A204.1 (cell line): ENCODE measurements at regions not wholly inside any gene's neighbourhood (a gene's known extent, or its start where the extent isn't known, plus 50 kb on each side); places are given as distances from the start of the nearest gene placed in this dataset.

Source experiments
- FAIRE-seq: peaks from 2 replicates; lab custom pipeline; 2012; peaks lifted over from hg19 to GRCh38; lab: Jason Lieb, UNC

GRCh38 chr14:38839694-38840365 is 263.2 kb downstream of the SEC23A start:
- FAIRE-seq: no peak

GRCh38 chr14:38838979-38839323 is 264.1 kb downstream of the SEC23A start:
- FAIRE-seq: no peak

GRCh38 chr14:38838049-38838978 is 264.7 kb downstream of the SEC23A start:
- FAIRE-seq: no peak

- no peak for FAIRE-seq
These were observed 265.5 kb downstream of the SEC23A start for GRCh38 chr14:38837343-38838048.

GRCh38 chr14:38836539-38836938 is 266.5 kb downstream of the SEC23A start:
- FAIRE-seq: no peak

- FAIRE-seq: no peak
These were observed 267.2 kb downstream of the SEC23A start for GRCh38 chr14:38835874-38836273.

GRCh38 chr14:38828183-38828827 is 274.7 kb downstream of the SEC23A start:
- no peak for FAIRE-seq

- no peak for FAIRE-seq
These were observed 278.3 kb downstream of the SEC23A start for GRCh38 chr14:38824706-38825105.

- FAIRE-seq: no peak
These were observed 284.5 kb downstream of the SEC23A start for GRCh38 chr14:38818555-38818954.

GRCh38 chr14:38808734-38809455 is 294.1 kb downstream of the SEC23A start:
- FAIRE-seq: no peak

- no peak for FAIRE-seq
These were observed 303.4 kb downstream of the SEC23A start for GRCh38 chr14:38799671-38800070.

- no peak for FAIRE-seq
These were observed 308.4 kb downstream of the SEC23A start for GRCh38 chr14:38794677-38795076.

GRCh38 chr14:38791862-38792261 is 311.2 kb downstream of the SEC23A start:
- no peak for FAIRE-seq

- FAIRE-seq: no peak
These were observed 312.1 kb downstream of the SEC23A start for GRCh38 chr14:38790916-38791315.

GRCh38 chr14:38789805-38790204 is 313.2 kb downstream of the SEC23A start:
- FAIRE-seq: no peak

- FAIRE-seq: no peak
These were observed 315.0 kb downstream of the SEC23A start for GRCh38 chr14:38788060-38788459.

GRCh38 chr14:38786921-38787320 is 316.1 kb downstream of the SEC23A start:
- no peak for FAIRE-seq

- no peak for FAIRE-seq
These were observed 325.6 kb downstream of the SEC23A start for GRCh38 chr14:38777401-38777800.

GRCh38 chr14:38775986-38776385 is 327.0 kb downstream of the SEC23A start:
- FAIRE-seq: no peak

- no peak for FAIRE-seq
These were observed 328.9 kb downstream of the SEC23A start for GRCh38 chr14:38774162-38774561.

GRCh38 chr14:38770251-38770650 is 332.8 kb downstream of the SEC23A start:
- no peak for FAIRE-seq

- FAIRE-seq: no peak
These were observed 340.2 kb downstream of the SEC23A start for GRCh38 chr14:38762845-38763244.
